H1 (cell line): ENCODE measurements at regions not wholly inside any gene's neighbourhood (a gene's known extent, or its start where the extent isn't known, plus 50 kb on each side); places are given as distances from the start of the nearest gene placed in this dataset.

ENCODE experiments used
- CTCF ChIA-PET: fragments of 300-600 bp; sonication (Branson Sonifier 250); formaldehyde crosslinking; loops from one replicate; lab custom pipeline; 2021; ENCODE audit not compliant: partially characterized antibody; lab: Charles Lee
- POLR2A ChIA-PET: fragments of 300-600 bp; sonication (Branson Sonifier 250); formaldehyde crosslinking; loops from one replicate; lab custom pipeline; 2021; ENCODE audit warnings: inconsistent platforms; ENCODE audit not compliant: partially characterized antibody; lab: Charles Lee
- DNase-seq, 2 experiments: peaks; one replicate each; pipeline versions ENCODE4 v3.0.0 to v3.0.0-alpha.2; 2010 to 2022; ENCODE audit warnings: low spot score in 2 of 2, low read depth in 1 of 2, mixed read lengths in 1 of 2
- FAIRE-seq: peaks from 2 replicates; lab custom pipeline; 2011; peaks lifted over from hg19 to GRCh38; lab: Jason Lieb, UNC
- H2AFZ ChIP-seq: 2 replicates; pipeline ENCODE4 v1.8.1; 2012; ENCODE audit warnings: low read length, inconsistent platforms
- H2AK5ac ChIP-seq: 2 replicates; pipeline ENCODE4 v1.6.1; 2013; ENCODE audit warnings: low read depth, low read length
- H2BK120ac ChIP-seq: replicated peaks from 2 replicates; pipeline ENCODE3; 2013; ENCODE audit warnings: low read depth, low read length, inconsistent platforms
- H2BK12ac ChIP-seq: 2 replicates; pipeline ENCODE4 v1.6.1; 2013; ENCODE audit warnings: low read depth, low read length
- H2BK15ac ChIP-seq: 2 replicates; pipeline ENCODE4 v1.6.1; 2013; ENCODE audit warnings: low read length
- H2BK20ac ChIP-seq: 2 replicates; pipeline ENCODE4 v1.6.1; 2013; ENCODE audit warnings: low read length
- H2BK5ac ChIP-seq: 2 replicates; pipeline ENCODE4 v1.6.1; 2013; ENCODE audit warnings: low read depth, low read length
- H3K14ac ChIP-seq: 2 replicates; pipeline ENCODE4 v1.6.1; 2013; ENCODE audit warnings: inconsistent platforms; ENCODE audit not compliant: insufficient read length
- H3K18ac ChIP-seq: 2 replicates; pipeline ENCODE4 v1.6.1; 2013; ENCODE audit warnings: low read length; ENCODE audit errors: extremely low read depth
- H3K23ac ChIP-seq: 2 replicates; pipeline ENCODE4 v1.6.1; 2013; ENCODE audit warnings: inconsistent platforms; ENCODE audit not compliant: insufficient read length
- H3K23me2 ChIP-seq: 2 replicates; pipeline ENCODE4 v1.6.1; 2013; ENCODE audit warnings: low read depth, low read length
- H3K27ac ChIP-seq: 2 replicates; pipeline ENCODE4 v1.6.1; 2011; ENCODE audit warnings: low read depth, low read length, inconsistent platforms
- H3K27me3 ChIP-seq, 4 experiments: replicated peaks in 1 of 4; 1 replicate in 1 of 4; 2 replicates in 3 of 4; pipeline versions ENCODE4 v1.6.1 to v1.8.1; 2011 to 2013; ENCODE audit warnings: low read length in 3 of 4, mild to moderate bottlenecking in 3 of 4, inconsistent platforms in 2 of 4, mixed read lengths in 2 of 4, moderate library complexity in 1 of 4; ENCODE audit not compliant: control insufficient read depth in 3 of 4, insufficient read depth in 3 of 4; ENCODE audit errors: extremely low read depth in 1 of 4
- H3K36me3 ChIP-seq, 4 experiments: 2 replicates each; pipeline versions ENCODE4 v1.6.1 to v1.8.1; 2011 to 2013; ENCODE audit warnings: mild to moderate bottlenecking in 4 of 4, low read length in 3 of 4, moderate library complexity in 2 of 4, control low read depth in 1 of 4, inconsistent platforms in 1 of 4; ENCODE audit not compliant: insufficient read depth in 4 of 4, control insufficient read depth in 2 of 4
- H3K4ac ChIP-seq: replicated peaks from 2 replicates; pipeline ENCODE3; 2013; ENCODE audit warnings: low read length, low read depth, mixed read lengths, inconsistent platforms; ENCODE audit not compliant: insufficient read length
- H3K4me1 ChIP-seq, 4 experiments: replicated peaks in 1 of 4; 1 replicate in 1 of 4; 2 replicates in 3 of 4; pipeline versions ENCODE4 v1.6.1 to v1.8.1; 2011 to 2013; ENCODE audit warnings: low read length in 3 of 4, inconsistent platforms in 2 of 4, mixed read lengths in 1 of 4; ENCODE audit not compliant: insufficient read depth in 4 of 4, control insufficient read depth in 3 of 4
- H3K4me2 ChIP-seq, 2 experiments: 2 replicates each; pipeline versions ENCODE4 v1.6.1 to v1.8.1; 2011 to 2013; ENCODE audit warnings: low read depth in 2 of 2, low read length in 2 of 2, control low read depth in 1 of 2, inconsistent platforms in 1 of 2, mild to moderate bottlenecking in 1 of 2; ENCODE audit not compliant: insufficient read depth in 1 of 2
- H3K4me3 ChIP-seq, 4 experiments: fragments of 200-600, 300-600 bp in 1 of 4; sonication (generic), shearing (Covaris generic), sonication (Bioruptor Twin) in 1 of 4; 2 replicates each; pipeline versions ENCODE4 v1.5.1 to v1.8.1; 2011 to 2016; ENCODE audit warnings: low read length in 4 of 4, low read depth in 3 of 4, control low read depth in 2 of 4, inconsistent platforms in 2 of 4, mild to moderate bottlenecking in 2 of 4, mixed read lengths in 1 of 4, moderate library complexity in 1 of 4; ENCODE audit not compliant: insufficient read depth in 2 of 4; ENCODE audit errors: extremely low read depth in 1 of 4
- H3K56ac ChIP-seq: replicated peaks from 2 replicates; pipeline ENCODE3; 2013; ENCODE audit warnings: low read depth, mild to moderate bottlenecking, mixed read lengths, low read length, inconsistent platforms; ENCODE audit not compliant: insufficient read length
- H3K79me1 ChIP-seq: 2 replicates; pipeline ENCODE4 v1.6.1; 2013; ENCODE audit warnings: low read depth, low read length, control low read depth
- H3K79me2 ChIP-seq, 2 experiments: 2 replicates each; pipeline versions ENCODE4 v1.6.1 to v1.8.1; 2012 to 2013; ENCODE audit warnings: low read length in 2 of 2, mild to moderate bottlenecking in 2 of 2, inconsistent platforms in 1 of 2; ENCODE audit not compliant: insufficient read depth in 2 of 2, control insufficient read depth in 1 of 2
- H3K9ac ChIP-seq, 4 experiments: replicated peaks in 1 of 4; 1 replicate in 1 of 4; 2 replicates in 3 of 4; pipeline versions ENCODE4 v1.6.1 to v1.8.1; 2011 to 2013; ENCODE audit warnings: low read depth in 3 of 4, low read length in 3 of 4, control low read depth in 2 of 4, mild to moderate bottlenecking in 2 of 4, moderate library complexity in 2 of 4, inconsistent platforms in 1 of 4; ENCODE audit errors: extremely low read depth in 1 of 4
- H3K9me3 ChIP-seq, 2 experiments: 2 replicates each; pipeline versions ENCODE4 v1.6.1 to v1.8.1; 2012 to 2013; ENCODE audit warnings: mild to moderate bottlenecking in 2 of 2, moderate library complexity in 2 of 2, control low read depth in 1 of 2, inconsistent platforms in 1 of 2, low read depth in 1 of 2, low read length in 1 of 2, mixed read lengths in 1 of 2; ENCODE audit not compliant: insufficient read depth in 2 of 2
- H4K20me1 ChIP-seq, 2 experiments: replicated peaks in 1 of 2; 2 replicates each; pipeline versions ENCODE3 to v1.8.1; 2011 to 2013; ENCODE audit warnings: inconsistent platforms in 2 of 2, low read length in 2 of 2, mild to moderate bottlenecking in 1 of 2; ENCODE audit not compliant: insufficient read depth in 2 of 2, control insufficient read depth in 1 of 2
- H4K5ac ChIP-seq: 2 replicates; pipeline ENCODE4 v1.6.1; 2013; ENCODE audit warnings: low read length, low read depth, mixed read lengths, inconsistent platforms; ENCODE audit not compliant: insufficient read length
- H4K8ac ChIP-seq: 2 replicates; pipeline ENCODE4 v1.8.0; 2013; ENCODE audit warnings: mild to moderate bottlenecking, moderate library complexity, low read length, inconsistent platforms; ENCODE audit not compliant: insufficient read depth; ENCODE audit errors: extremely low read depth
- H4K91ac ChIP-seq: replicated peaks from 2 replicates; pipeline ENCODE3; 2013; ENCODE audit warnings: low read length, mixed read lengths, inconsistent platforms; ENCODE audit not compliant: insufficient read length
- GTF2F1 ChIP-seq: IDR thresholded peaks from 2 replicates; pipeline ENCODE4 v1.6.1; 2012; ENCODE audit warnings: low read depth, low read length, improper control_type of control experiment, borderline replicate concordance
- HDAC6 ChIP-seq: IDR thresholded peaks from one replicate; pipeline ENCODE4 v1.7.1; 2012; ENCODE audit warnings: low read depth, mild to moderate bottlenecking, inconsistent platforms, low read length, moderate library complexity
- KDM5A ChIP-seq: fragments of 200-600 bp; IDR thresholded peaks from 2 replicates; pipeline ENCODE4 v1.7.1; 2012; ENCODE audit warnings: mild to moderate bottlenecking, low read length, inconsistent platforms, mixed read lengths
- NRF1 ChIP-seq: IDR thresholded peaks from 2 replicates; pipeline ENCODE4 v1.6.1; 2011; ENCODE audit warnings: mild to moderate bottlenecking, low read depth, low read length, improper control_type of control experiment
- PHF8 ChIP-seq: fragments of 200-600 bp; sonication (generic); conservative IDR thresholded peaks from 2 replicates; pipeline ENCODE4 v1.7.1; 2012; ENCODE audit warnings: low read depth, mild to moderate bottlenecking, inconsistent platforms, low read length, moderate library complexity
- POLR2A ChIP-seq, 2 experiments: IDR thresholded peaks; 1 replicate in 1 of 2; 2 replicates in 1 of 2; pipeline ENCODE4 v1.6.1; 2011; ENCODE audit warnings: low read depth in 2 of 2, low read length in 2 of 2, mild to moderate bottlenecking in 2 of 2; ENCODE audit errors: control extremely low read depth in 1 of 2
- RAD21 ChIP-seq, 2 experiments: IDR thresholded peaks in 1 of 2; conservative IDR thresholded peaks in 1 of 2; 2 replicates each; pipeline ENCODE4 v1.6.1; 2011; ENCODE audit warnings: low read depth in 2 of 2, low read length in 2 of 2, improper control_type of control experiment in 1 of 2, inconsistent platforms in 1 of 2, mild to moderate bottlenecking in 1 of 2, moderate library complexity in 1 of 2
- RBBP5 ChIP-seq: IDR thresholded peaks from 2 replicates; pipeline ENCODE4 v1.7.1; 2012; ENCODE audit warnings: low read depth, mild to moderate bottlenecking, inconsistent platforms, low read length, moderate library complexity, borderline replicate concordance
- SAP30 ChIP-seq: fragments of 300-600 bp; sonication (generic); IDR thresholded peaks from 2 replicates; pipeline ENCODE4 v1.7.1; 2012; ENCODE audit warnings: low read length, moderate library complexity, mild to moderate bottlenecking, inconsistent platforms; ENCODE audit not compliant: insufficient read depth, insufficient replicate concordance
- SIN3A ChIP-seq, 2 experiments: IDR thresholded peaks in 1 of 2; conservative IDR thresholded peaks in 1 of 2; 2 replicates each; pipeline ENCODE4 v1.6.1; 2011 to 2012; ENCODE audit warnings: low read length in 2 of 2, improper control_type of control experiment in 1 of 2, low read depth in 1 of 2, mild to moderate bottlenecking in 1 of 2
- SP1 ChIP-seq: IDR thresholded peaks from 2 replicates; pipeline ENCODE4 v1.6.1; 2011; ENCODE audit warnings: low read depth, low read length
- USF2 ChIP-seq: IDR thresholded peaks from 2 replicates; pipeline ENCODE4 v1.6.1; 2011; ENCODE audit warnings: low read length, improper control_type of control experiment
- ZNF274 ChIP-seq: IDR thresholded peaks from 2 replicates; pipeline ENCODE4 v1.7.0; 2012; ENCODE audit warnings: low read length, borderline replicate concordance; ENCODE audit errors: extremely low read depth
- WGBS, 2 experiments: shearing (Covaris generic) in 1 of 2; methylation state at CpG; one replicate each; pipeline versions ENCODE4 v1.1.6 to v1.1.7; 2013 to 2015; ENCODE audit warnings: low lambda C conversion rate in 2 of 2, mixed read lengths in 2 of 2, inconsistent platforms in 1 of 2, low coverage in 1 of 2, missing lambda C conversion rate in 1 of 2; ENCODE audit not compliant: insufficient replicate concordance in 2 of 2, insufficient coverage in 1 of 2, insufficient read length in 1 of 2; ENCODE audit errors: extremely low coverage in 1 of 2, missing lambda C conversion rate in 1 of 2; 5-methylcytosine and 5-hydroxymethylcytosine counted together

DNA sequence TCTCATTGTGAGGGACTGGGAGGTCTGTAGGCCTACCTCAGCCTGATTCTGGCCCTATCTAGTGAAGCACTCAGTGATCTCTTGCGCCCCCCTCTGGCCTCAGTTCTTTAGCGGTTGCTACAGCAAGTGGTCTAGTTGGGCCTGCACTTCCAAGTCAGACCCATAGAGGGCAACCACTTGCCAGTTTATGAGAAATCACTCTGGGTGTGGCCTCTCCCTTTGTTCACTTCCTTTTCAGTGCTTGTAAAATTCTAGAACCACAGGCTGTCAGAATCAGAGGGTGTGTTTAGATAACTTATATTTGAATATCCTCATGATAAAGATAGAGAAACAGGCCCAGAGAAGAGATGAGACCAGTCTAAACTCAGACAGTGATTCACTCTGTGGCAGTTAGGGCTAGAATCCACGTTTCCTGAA lies 60.9 kb upstream of the LAS1L start:
- no peaks in the 10 kb centered on the region for H3K36me3 ChIP-seq
- H2BK15ac ChIP-seq = no peak overlapping the region
- peak; percentile 73 to 92 for DNase-seq
- H2BK5ac ChIP-seq = no peak overlapping the region
- no peak overlapping the region for H3K4ac ChIP-seq
- H2AK5ac ChIP-seq = no peak overlapping the region
- no peak overlapping the region for H3K23ac ChIP-seq
- 22% methylated on average over 3 of the region's 3 CpGs; no CpG with 5 or more reads in 1 of the 2 experiments for WGBS, 2 experiments
- no peak overlapping the region for H3K4me3 ChIP-seq
- H3K23me2 ChIP-seq = no peaks in the 10 kb centered on the region
- no peak overlapping the region for H3K9ac ChIP-seq
- 0 out of 2 replicates have a peak overlapping the region, but pooled peaks have one; percentile 9 for H2AFZ ChIP-seq
- FAIRE-seq = peak; percentile 91
- H3K14ac ChIP-seq = no peak overlapping the region
- CTCF ChIA-PET = interaction anchor here (1.1 to 1.4 kb wide), 2 partner anchors 64 to 106 kb away, joined by 3 read pairs; no protein-coding TSS in a partner anchor
- H3K79me2 ChIP-seq = no peaks in the 10 kb centered on the region
- H3K4me2 ChIP-seq = no peak overlapping the region
- no peaks in the 10 kb centered on the region for H3K79me1 ChIP-seq
- H4K5ac ChIP-seq = no peak overlapping the region
- no peaks in the 10 kb centered on the region for H4K20me1 ChIP-seq
- no peak overlapping the region for H4K8ac ChIP-seq
- no peak overlapping the region for H2BK20ac ChIP-seq
- H3K9me3 ChIP-seq = no peaks in the 10 kb centered on the region
- H2BK12ac ChIP-seq = no peak overlapping the region
- H4K91ac ChIP-seq = no peak overlapping the region
- H3K18ac ChIP-seq = no peak overlapping the region
- POLR2A ChIA-PET = no interaction called here
- no peak overlapping the region for H3K27ac ChIP-seq
- no peak overlapping the region for H3K56ac ChIP-seq
- H3K4me1 ChIP-seq = no peaks in the 10 kb centered on the region
- H3K27me3 ChIP-seq = no peaks in the 10 kb centered on the region
- no peak overlapping the region for H2BK120ac ChIP-seq
- no peak for TF ChIP-seq NRF1
- TF ChIP-seq SAP30 = no peak
- TF ChIP-seq RAD21 (IDR thresholded peaks at IDR 0.05 in 1 of 2, conservative IDR thresholded peaks at IDR 0.05 in 1 of 2; ENCODE audit: low read depth in 2 of 2, low read length in 2 of 2) = peak; percentile 79 to 86
- TF ChIP-seq SIN3A (conservative IDR thresholded peaks at IDR 0.05 in 1 of 2, IDR thresholded peaks at IDR 0.05 in 1 of 2; ENCODE audit: low read depth in 1 of 2, low read length in 2 of 2) = no peak
- TF ChIP-seq RBBP5 = no peak
- no peak for TF ChIP-seq ZNF274
- TF ChIP-seq POLR2A (IDR thresholded peaks at IDR 0.05; ENCODE audit: control extremely low read depth in 1 of 2, low read depth in 2 of 2, low read length in 2 of 2) = no peak
- TF ChIP-seq PHF8 = no peak
- no peak for TF ChIP-seq GTF2F1
- no peak for TF ChIP-seq USF2
- TF ChIP-seq KDM5A = no peak
- no peak for TF ChIP-seq SP1
- TF ChIP-seq HDAC6 = no peak
